ENCODE measurements at regions not wholly inside any gene's neighbourhood (a gene's known extent, or its start where the extent isn't known, plus 50 kb on each side); places are given as distances from the start of the nearest gene placed in this dataset.

GRCh38 chr7:23893176-23893941 lies 183.3 kb downstream of the STK31 start:
- H3F3A ChIP-seq (ENCODE audit: insufficient read depth), result no peaks in the 10 kb centered on the region
- no peaks in the 10 kb centered on the region for H3K9me3 ChIP-seq (ENCODE audit: low read depth)
- no peaks in the 10 kb centered on the region for H3K4me1 ChIP-seq (ENCODE audit: insufficient read depth)
- TF ChIP-seq EZH2 (IDR thresholded peaks at IDR 0.05; ENCODE audit: insufficient read depth, poor library complexity, severe bottlenecking), result no peak
- H3K9ac ChIP-seq, result no peak overlapping the region
- no peaks in the 10 kb centered on the region for H3K27me3 ChIP-seq (replicated peaks; ENCODE audit: insufficient read depth)
- no peak overlapping the region for H3K4me2 ChIP-seq (ENCODE audit: unreplicated experiment)
- H3K9me2 ChIP-seq (ENCODE audit: insufficient read depth), result no peaks in the 10 kb centered on the region
- no peak overlapping the region for H3K4me3 ChIP-seq
- no peaks in the 10 kb centered on the region for H3K36me3 ChIP-seq (ENCODE audit: low read depth)
- no peaks in the 10 kb centered on the region for H4K20me1 ChIP-seq (ENCODE audit: insufficient read depth)
- peak; percentile 18 for DNase-seq
- no peak overlapping the region for H3K27ac ChIP-seq
- no peaks in the 10 kb centered on the region for H3K79me2 ChIP-seq (ENCODE audit: insufficient read depth)
- H2AFZ ChIP-seq, result no peak overlapping the region
- WGBS, 2 experiments (ENCODE audit: low coverage in 1 of 2, low lambda C conversion rate in 2 of 2, missing lambda C conversion rate in 2 of 2), result 57 to 59% methylated on average over 7 of the region's 7 CpGs
- in situ Hi-C loops (cut with MboI), result no loop called here

GRCh38 chr7:23893942-23894891 lies 184.2 kb downstream of the STK31 start:
- no peak overlapping the region for H3K9ac ChIP-seq
- WGBS, 2 experiments (ENCODE audit: low coverage in 1 of 2, low lambda C conversion rate in 2 of 2, missing lambda C conversion rate in 2 of 2), result 39 to 44% methylated on average over 13 of the region's 13 CpGs
- H4K20me1 ChIP-seq (ENCODE audit: insufficient read depth), result no peaks in the 10 kb centered on the region
- no peak overlapping the region for H3K4me3 ChIP-seq
- DNase-seq, result peak; percentile 9
- no peaks in the 10 kb centered on the region for H3F3A ChIP-seq (ENCODE audit: insufficient read depth)
- H3K27me3 ChIP-seq (replicated peaks; ENCODE audit: insufficient read depth), result no peaks in the 10 kb centered on the region
- H3K27ac ChIP-seq, result no peak overlapping the region
- no peaks in the 10 kb centered on the region for H3K36me3 ChIP-seq (ENCODE audit: low read depth)
- no peaks in the 10 kb centered on the region for H3K9me3 ChIP-seq (ENCODE audit: low read depth)
- in situ Hi-C loops (cut with MboI), result no loop called here
- H2AFZ ChIP-seq, result no peak overlapping the region
- H3K9me2 ChIP-seq (ENCODE audit: insufficient read depth), result no peaks in the 10 kb centered on the region
- no peaks in the 10 kb centered on the region for H3K4me1 ChIP-seq (ENCODE audit: insufficient read depth)
- TF ChIP-seq EZH2 (IDR thresholded peaks at IDR 0.05; ENCODE audit: insufficient read depth, poor library complexity, severe bottlenecking) (no peak), EZH2phosphoT487 (IDR thresholded peaks at IDR 0.05; ENCODE audit: insufficient read depth, low read depth) (no peak)
- no peak overlapping the region for H3K4me2 ChIP-seq (ENCODE audit: unreplicated experiment)
- no peaks in the 10 kb centered on the region for H3K79me2 ChIP-seq (ENCODE audit: insufficient read depth)

- no peak for TF ChIP-seq EZH2phosphoT487 (IDR thresholded peaks at IDR 0.05; ENCODE audit: insufficient read depth, low read depth)
- TF ChIP-seq EZH2 (IDR thresholded peaks at IDR 0.05; ENCODE audit: insufficient read depth, poor library complexity, severe bottlenecking), result no peak
Observed at GRCh38 chr7:23894892-23895569, 185.0 kb downstream of the STK31 start.

GRCh38 chr7:23895666-23896096 lies 185.7 kb downstream of the STK31 start:
- TF ChIP-seq EZH2 (IDR thresholded peaks at IDR 0.05; ENCODE audit: insufficient read depth, poor library complexity, severe bottlenecking) (no peak), EZH2phosphoT487 (IDR thresholded peaks at IDR 0.05; ENCODE audit: insufficient read depth, low read depth) (no peak)
- no peaks in the 10 kb centered on the region for H3F3A ChIP-seq (ENCODE audit: insufficient read depth)
- no peak overlapping the region for H3K27ac ChIP-seq
- no peak overlapping the region for H3K9ac ChIP-seq
- no peaks in the 10 kb centered on the region for H3K79me2 ChIP-seq (ENCODE audit: insufficient read depth)
- H3K4me2 ChIP-seq (ENCODE audit: unreplicated experiment), result no peak overlapping the region
- no peaks in the 10 kb centered on the region for H3K9me2 ChIP-seq (ENCODE audit: insufficient read depth)
- DNase-seq, result no peak
- no peaks in the 10 kb centered on the region for H3K27me3 ChIP-seq (replicated peaks; ENCODE audit: insufficient read depth)
- in situ Hi-C loops (cut with MboI), result no loop called here
- H3K36me3 ChIP-seq (ENCODE audit: low read depth), result no peaks in the 10 kb centered on the region
- H3K4me3 ChIP-seq, result no peak overlapping the region
- no peaks in the 10 kb centered on the region for H3K4me1 ChIP-seq (ENCODE audit: insufficient read depth)
- no peaks in the 10 kb centered on the region for H4K20me1 ChIP-seq (ENCODE audit: insufficient read depth)
- H2AFZ ChIP-seq, result no peak overlapping the region
- 46 to 54% methylated on average over 6 of the region's 6 CpGs for WGBS, 2 experiments (ENCODE audit: low coverage in 1 of 2, low lambda C conversion rate in 2 of 2, missing lambda C conversion rate in 2 of 2)
- no peaks in the 10 kb centered on the region for H3K9me3 ChIP-seq (ENCODE audit: low read depth)

More at GRCh38 chr7:23894892-23895569, 185.0 kb downstream of the STK31 start:
- no peak overlapping the region for H3K4me3 ChIP-seq
- no peak for DNase-seq
- H3K9me3 ChIP-seq (ENCODE audit: low read depth), result no peaks in the 10 kb centered on the region
- in situ Hi-C loops (cut with MboI), result no loop called here
- no peaks in the 10 kb centered on the region for H4K20me1 ChIP-seq (ENCODE audit: insufficient read depth)
- WGBS, 2 experiments (ENCODE audit: low coverage in 1 of 2, low lambda C conversion rate in 2 of 2, missing lambda C conversion rate in 2 of 2), result 49 to 54% methylated on average over 4 of the region's 4 CpGs
- H3K9me2 ChIP-seq (ENCODE audit: insufficient read depth), result no peaks in the 10 kb centered on the region
- no peak overlapping the region for H2AFZ ChIP-seq
- H3K4me2 ChIP-seq (ENCODE audit: unreplicated experiment), result no peak overlapping the region
- H3K79me2 ChIP-seq (ENCODE audit: insufficient read depth), result no peaks in the 10 kb centered on the region
- H3K36me3 ChIP-seq (ENCODE audit: low read depth), result no peaks in the 10 kb centered on the region
- no peak overlapping the region for H3K9ac ChIP-seq
- H3K27me3 ChIP-seq (replicated peaks; ENCODE audit: insufficient read depth), result no peaks in the 10 kb centered on the region
- no peak overlapping the region for H3K27ac ChIP-seq
- H3F3A ChIP-seq (ENCODE audit: insufficient read depth), result no peaks in the 10 kb centered on the region
- no peaks in the 10 kb centered on the region for H3K4me1 ChIP-seq (ENCODE audit: insufficient read depth)
